H1 (cell line): ENCODE measurements at regions not wholly inside any gene's neighbourhood (a gene's known extent, or its start where the extent isn't known, plus 50 kb on each side); places are given as distances from the start of the nearest gene placed in this dataset.

Source experiments
- CTCF ChIA-PET: fragments of 300-600 bp; sonication (Branson Sonifier 250); formaldehyde crosslinking; loops from one replicate; lab custom pipeline; 2021; ENCODE audit not compliant: partially characterized antibody; lab: Charles Lee
- POLR2A ChIA-PET: fragments of 300-600 bp; sonication (Branson Sonifier 250); formaldehyde crosslinking; loops from one replicate; lab custom pipeline; 2021; ENCODE audit warnings: inconsistent platforms; ENCODE audit not compliant: partially characterized antibody; lab: Charles Lee
- DNase-seq, 2 experiments: peaks; one replicate each; pipeline versions ENCODE4 v3.0.0 to v3.0.0-alpha.2; 2010 to 2022; ENCODE audit warnings: low spot score in 2 of 2, low read depth in 1 of 2, mixed read lengths in 1 of 2
- FAIRE-seq: peaks from 2 replicates; lab custom pipeline; 2011; peaks lifted over from hg19 to GRCh38; lab: Jason Lieb, UNC
- H2AFZ ChIP-seq: 2 replicates; pipeline ENCODE4 v1.8.1; 2012; ENCODE audit warnings: low read length, inconsistent platforms
- H2AK5ac ChIP-seq: 2 replicates; pipeline ENCODE4 v1.6.1; 2013; ENCODE audit warnings: low read depth, low read length
- H2BK120ac ChIP-seq: replicated peaks from 2 replicates; pipeline ENCODE3; 2013; ENCODE audit warnings: low read depth, low read length, inconsistent platforms
- H2BK12ac ChIP-seq: 2 replicates; pipeline ENCODE4 v1.6.1; 2013; ENCODE audit warnings: low read depth, low read length
- H2BK15ac ChIP-seq: 2 replicates; pipeline ENCODE4 v1.6.1; 2013; ENCODE audit warnings: low read length
- H2BK20ac ChIP-seq: 2 replicates; pipeline ENCODE4 v1.6.1; 2013; ENCODE audit warnings: low read length
- H2BK5ac ChIP-seq: 2 replicates; pipeline ENCODE4 v1.6.1; 2013; ENCODE audit warnings: low read depth, low read length
- H3K14ac ChIP-seq: 2 replicates; pipeline ENCODE4 v1.6.1; 2013; ENCODE audit warnings: inconsistent platforms; ENCODE audit not compliant: insufficient read length
- H3K18ac ChIP-seq: 2 replicates; pipeline ENCODE4 v1.6.1; 2013; ENCODE audit warnings: low read length; ENCODE audit errors: extremely low read depth
- H3K23ac ChIP-seq: 2 replicates; pipeline ENCODE4 v1.6.1; 2013; ENCODE audit warnings: inconsistent platforms; ENCODE audit not compliant: insufficient read length
- H3K23me2 ChIP-seq: 2 replicates; pipeline ENCODE4 v1.6.1; 2013; ENCODE audit warnings: low read depth, low read length
- H3K27ac ChIP-seq: 2 replicates; pipeline ENCODE4 v1.6.1; 2011; ENCODE audit warnings: low read depth, low read length, inconsistent platforms
- H3K27me3 ChIP-seq, 4 experiments: replicated peaks in 1 of 4; 1 replicate in 1 of 4; 2 replicates in 3 of 4; pipeline versions ENCODE4 v1.6.1 to v1.8.1; 2011 to 2013; ENCODE audit warnings: low read length in 3 of 4, mild to moderate bottlenecking in 3 of 4, inconsistent platforms in 2 of 4, mixed read lengths in 2 of 4, moderate library complexity in 1 of 4; ENCODE audit not compliant: control insufficient read depth in 3 of 4, insufficient read depth in 3 of 4; ENCODE audit errors: extremely low read depth in 1 of 4
- H3K36me3 ChIP-seq, 4 experiments: 2 replicates each; pipeline versions ENCODE4 v1.6.1 to v1.8.1; 2011 to 2013; ENCODE audit warnings: mild to moderate bottlenecking in 4 of 4, low read length in 3 of 4, moderate library complexity in 2 of 4, control low read depth in 1 of 4, inconsistent platforms in 1 of 4; ENCODE audit not compliant: insufficient read depth in 4 of 4, control insufficient read depth in 2 of 4
- H3K4ac ChIP-seq: replicated peaks from 2 replicates; pipeline ENCODE3; 2013; ENCODE audit warnings: low read length, low read depth, mixed read lengths, inconsistent platforms; ENCODE audit not compliant: insufficient read length
- H3K4me1 ChIP-seq, 4 experiments: replicated peaks in 1 of 4; 1 replicate in 1 of 4; 2 replicates in 3 of 4; pipeline versions ENCODE4 v1.6.1 to v1.8.1; 2011 to 2013; ENCODE audit warnings: low read length in 3 of 4, inconsistent platforms in 2 of 4, mixed read lengths in 1 of 4; ENCODE audit not compliant: insufficient read depth in 4 of 4, control insufficient read depth in 3 of 4
- H3K4me2 ChIP-seq, 2 experiments: 2 replicates each; pipeline versions ENCODE4 v1.6.1 to v1.8.1; 2011 to 2013; ENCODE audit warnings: low read depth in 2 of 2, low read length in 2 of 2, control low read depth in 1 of 2, inconsistent platforms in 1 of 2, mild to moderate bottlenecking in 1 of 2; ENCODE audit not compliant: insufficient read depth in 1 of 2
- H3K4me3 ChIP-seq, 4 experiments: fragments of 200-600, 300-600 bp in 1 of 4; sonication (generic), shearing (Covaris generic), sonication (Bioruptor Twin) in 1 of 4; 2 replicates each; pipeline versions ENCODE4 v1.5.1 to v1.8.1; 2011 to 2016; ENCODE audit warnings: low read length in 4 of 4, low read depth in 3 of 4, control low read depth in 2 of 4, inconsistent platforms in 2 of 4, mild to moderate bottlenecking in 2 of 4, mixed read lengths in 1 of 4, moderate library complexity in 1 of 4; ENCODE audit not compliant: insufficient read depth in 2 of 4; ENCODE audit errors: extremely low read depth in 1 of 4
- H3K56ac ChIP-seq: replicated peaks from 2 replicates; pipeline ENCODE3; 2013; ENCODE audit warnings: low read depth, mild to moderate bottlenecking, mixed read lengths, low read length, inconsistent platforms; ENCODE audit not compliant: insufficient read length
- H3K79me1 ChIP-seq: 2 replicates; pipeline ENCODE4 v1.6.1; 2013; ENCODE audit warnings: low read depth, low read length, control low read depth
- H3K79me2 ChIP-seq, 2 experiments: 2 replicates each; pipeline versions ENCODE4 v1.6.1 to v1.8.1; 2012 to 2013; ENCODE audit warnings: low read length in 2 of 2, mild to moderate bottlenecking in 2 of 2, inconsistent platforms in 1 of 2; ENCODE audit not compliant: insufficient read depth in 2 of 2, control insufficient read depth in 1 of 2
- H3K9ac ChIP-seq, 4 experiments: replicated peaks in 1 of 4; 1 replicate in 1 of 4; 2 replicates in 3 of 4; pipeline versions ENCODE4 v1.6.1 to v1.8.1; 2011 to 2013; ENCODE audit warnings: low read depth in 3 of 4, low read length in 3 of 4, control low read depth in 2 of 4, mild to moderate bottlenecking in 2 of 4, moderate library complexity in 2 of 4, inconsistent platforms in 1 of 4; ENCODE audit errors: extremely low read depth in 1 of 4
- H3K9me3 ChIP-seq, 2 experiments: 2 replicates each; pipeline versions ENCODE4 v1.6.1 to v1.8.1; 2012 to 2013; ENCODE audit warnings: mild to moderate bottlenecking in 2 of 2, moderate library complexity in 2 of 2, control low read depth in 1 of 2, inconsistent platforms in 1 of 2, low read depth in 1 of 2, low read length in 1 of 2, mixed read lengths in 1 of 2; ENCODE audit not compliant: insufficient read depth in 2 of 2
- H4K20me1 ChIP-seq, 2 experiments: replicated peaks in 1 of 2; 2 replicates each; pipeline versions ENCODE3 to v1.8.1; 2011 to 2013; ENCODE audit warnings: inconsistent platforms in 2 of 2, low read length in 2 of 2, mild to moderate bottlenecking in 1 of 2; ENCODE audit not compliant: insufficient read depth in 2 of 2, control insufficient read depth in 1 of 2
- H4K5ac ChIP-seq: 2 replicates; pipeline ENCODE4 v1.6.1; 2013; ENCODE audit warnings: low read length, low read depth, mixed read lengths, inconsistent platforms; ENCODE audit not compliant: insufficient read length
- H4K8ac ChIP-seq: 2 replicates; pipeline ENCODE4 v1.8.0; 2013; ENCODE audit warnings: mild to moderate bottlenecking, moderate library complexity, low read length, inconsistent platforms; ENCODE audit not compliant: insufficient read depth; ENCODE audit errors: extremely low read depth
- H4K91ac ChIP-seq: replicated peaks from 2 replicates; pipeline ENCODE3; 2013; ENCODE audit warnings: low read length, mixed read lengths, inconsistent platforms; ENCODE audit not compliant: insufficient read length
- BCL11A ChIP-seq, 2 experiments: IDR thresholded peaks; one replicate each; pipeline ENCODE4 v1.6.1; 2011; ENCODE audit warnings: low read depth in 2 of 2, low read length in 2 of 2, mild to moderate bottlenecking in 2 of 2
- CEBPB ChIP-seq: IDR thresholded peaks from 2 replicates; pipeline ENCODE4 v1.6.1; 2012; ENCODE audit warnings: low read depth, low read length
- CTBP2 ChIP-seq: IDR thresholded peaks from 2 replicates; pipeline ENCODE4 v1.7.0; 2011; ENCODE audit warnings: borderline replicate concordance, mild to moderate bottlenecking, moderate library complexity, mixed read lengths, low read length; ENCODE audit not compliant: insufficient read depth, insufficient read length
- MAFK ChIP-seq: IDR thresholded peaks from 2 replicates; pipeline ENCODE4 v1.6.1; 2012; ENCODE audit warnings: low read depth, mild to moderate bottlenecking, improper control_type of control experiment, low read length
- NRF1 ChIP-seq: IDR thresholded peaks from 2 replicates; pipeline ENCODE4 v1.6.1; 2011; ENCODE audit warnings: mild to moderate bottlenecking, low read depth, low read length, improper control_type of control experiment
- SP2 ChIP-seq: IDR thresholded peaks from 2 replicates; pipeline ENCODE4 v1.6.1; 2012; ENCODE audit warnings: mild to moderate bottlenecking, low read length, inconsistent platforms
- TCF12 ChIP-seq: IDR thresholded peaks from 2 replicates; pipeline ENCODE4 v1.6.1; 2011; ENCODE audit warnings: low read depth, mild to moderate bottlenecking, low read length
- WGBS, 2 experiments: shearing (Covaris generic) in 1 of 2; methylation state at CpG; one replicate each; pipeline versions ENCODE4 v1.1.6 to v1.1.7; 2013 to 2015; ENCODE audit warnings: low lambda C conversion rate in 2 of 2, mixed read lengths in 2 of 2, inconsistent platforms in 1 of 2, low coverage in 1 of 2, missing lambda C conversion rate in 1 of 2; ENCODE audit not compliant: insufficient replicate concordance in 2 of 2, insufficient coverage in 1 of 2, insufficient read length in 1 of 2; ENCODE audit errors: extremely low coverage in 1 of 2, missing lambda C conversion rate in 1 of 2; 5-methylcytosine and 5-hydroxymethylcytosine counted together
- TF ChIP-seq, protein P1 (sequence below): IDR thresholded peaks from 2 replicates; pipeline ENCODE4 v1.6.1; 2011; ENCODE audit warnings: low read length, improper control_type of control experiment

DNA sequence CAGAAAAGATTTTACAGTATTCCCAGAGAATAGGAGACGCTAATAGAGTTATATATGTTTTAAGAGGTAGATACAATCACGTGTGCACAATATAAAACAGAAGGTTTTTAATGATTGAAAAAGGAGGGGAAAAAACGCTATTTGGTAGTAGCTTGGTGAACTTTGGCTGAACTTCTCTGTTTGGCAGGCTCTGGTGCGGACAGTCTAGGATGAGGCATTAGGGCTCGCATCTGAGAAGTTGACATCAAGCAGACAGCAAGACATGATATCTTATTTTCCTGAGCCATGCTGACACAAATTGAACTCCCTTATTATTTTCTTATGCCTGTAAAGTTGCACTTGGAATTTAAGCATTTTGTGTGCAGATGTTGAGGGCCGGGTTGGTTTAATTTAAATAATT lies 176.6 kb downstream of the EN1 start:
- Histone ChIP-seq H3K4ac (no peak overlapping the region), H4K5ac (no peak overlapping the region), H3K36me3 (no peaks in the 10 kb centered on the region), H3K4me3 (no peak overlapping the region), H2BK5ac (no peak overlapping the region), H3K23ac (no peak overlapping the region), H3K9me3 (no peaks in the 10 kb centered on the region), H3K4me1 (no peaks in the 10 kb centered on the region), H2AFZ (no peak overlapping the region), H2BK15ac (no peak overlapping the region), H2AK5ac (no peak overlapping the region), H3K18ac (no peak overlapping the region), H3K4me2 (no peak overlapping the region), H2BK12ac (no peak overlapping the region), H3K9ac (no peak overlapping the region), H3K27ac (no peak overlapping the region), H3K27me3 (no peaks in the 10 kb centered on the region; a peak in 2 of 7 replicates), H3K56ac (no peak overlapping the region), H3K23me2 (no peaks in the 10 kb centered on the region), H3K79me2 (no peaks in the 10 kb centered on the region), H3K14ac (no peak overlapping the region), H4K20me1 (no peaks in the 10 kb centered on the region), H4K91ac (no peak overlapping the region), H2BK20ac (no peak overlapping the region), H4K8ac (no peak overlapping the region), H3K79me1 (no peaks in the 10 kb centered on the region), H2BK120ac (no peak overlapping the region)
- TF ChIP-seq, protein P1, sequence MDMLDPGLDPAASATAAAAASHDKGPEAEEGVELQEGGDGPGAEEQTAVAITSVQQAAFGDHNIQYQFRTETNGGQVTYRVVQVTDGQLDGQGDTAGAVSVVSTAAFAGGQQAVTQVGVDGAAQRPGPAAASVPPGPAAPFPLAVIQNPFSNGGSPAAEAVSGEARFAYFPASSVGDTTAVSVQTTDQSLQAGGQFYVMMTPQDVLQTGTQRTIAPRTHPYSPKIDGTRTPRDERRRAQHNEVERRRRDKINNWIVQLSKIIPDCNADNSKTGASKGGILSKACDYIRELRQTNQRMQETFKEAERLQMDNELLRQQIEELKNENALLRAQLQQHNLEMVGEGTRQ: no peak
- TF ChIP-seq CEBPB (no peak), SP2 (no peak), CTBP2 (no peak), BCL11A (IDR thresholded peaks at IDR 0.05; ENCODE audit: low read depth in 2 of 2, low read length in 2 of 2) (no peak), NRF1 (no peak), MAFK (no peak), TCF12 (no peak)
- DNase-seq (no peak), FAIRE-seq (no peak)
- 83% methylated on average over 6 of the region's 6 CpGs; no CpG with 5 or more reads in 1 of the 2 experiments for WGBS, 2 experiments
- POLR2A ChIA-PET: no interaction called here
- CTCF ChIA-PET: interaction anchor here (1.1 kb wide), 1 partner anchor 25 kb away, joined by 3 read pairs; no protein-coding TSS in a partner anchor
